ENCODE measurements at regions not wholly inside any gene's neighbourhood (a gene's known extent, or its start where the extent isn't known, plus 50 kb on each side); places are given as distances from the start of the nearest gene placed in this dataset.
"Not testable (repeated sequence)": the region's sequence is repeated elsewhere in the genome, so short reads cannot be mapped to it uniquely, and the experiment has no call there.

DNA sequence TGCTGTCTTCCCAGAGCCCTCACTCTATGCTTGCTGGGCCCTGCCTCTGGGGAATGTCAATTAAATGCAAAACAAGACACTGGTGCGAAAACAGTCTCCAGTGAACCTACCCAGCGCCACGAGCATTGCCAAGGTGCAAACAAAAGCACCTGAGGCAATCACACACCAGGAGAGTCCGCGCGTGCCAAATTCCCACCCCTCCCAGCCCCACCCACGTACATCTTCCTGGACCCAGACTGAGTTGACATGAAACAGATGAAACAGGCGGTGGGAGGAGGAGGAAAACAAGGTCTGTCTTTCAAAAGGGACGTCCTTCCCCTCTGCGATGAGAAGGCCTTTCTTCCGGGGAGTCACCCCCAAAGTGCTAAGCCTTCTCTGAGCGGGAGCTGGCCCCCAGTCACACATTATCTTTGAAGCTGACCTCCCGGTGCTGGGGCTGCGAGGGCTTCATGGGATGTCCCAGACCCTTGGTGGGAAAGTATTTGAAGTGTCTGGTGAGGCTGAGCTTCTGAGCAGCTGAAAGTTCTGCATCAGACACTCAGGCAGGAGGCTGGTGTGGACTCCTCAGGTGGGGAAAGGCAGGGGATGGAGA is 200.4 kb downstream of the AXIN2 start:
- no peak for DNase-seq

GRCh38 chr17:65359016-65359415 is 202.4 kb downstream of the AXIN2 start:
- peak; percentile 90 for DNase-seq

DNA sequence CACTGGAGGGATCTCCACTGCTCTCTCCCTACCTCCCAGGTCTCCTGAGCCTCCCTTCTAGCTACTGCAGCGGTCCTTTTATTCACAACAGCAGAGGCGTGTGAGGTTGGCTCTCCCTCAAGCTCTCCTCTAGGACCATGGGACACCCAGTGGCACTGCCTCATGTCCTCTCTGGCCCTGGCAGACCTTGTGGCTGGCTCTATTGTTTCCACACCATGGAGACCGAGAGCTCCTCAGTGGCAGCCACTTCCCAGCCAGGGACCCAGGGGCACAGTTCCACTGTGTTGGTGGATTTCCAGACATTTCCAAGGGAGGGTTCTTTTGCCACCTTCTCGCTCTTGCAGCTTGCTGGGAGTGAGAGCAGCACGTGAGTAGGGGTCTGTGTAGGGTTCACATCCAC is 204.9 kb downstream of the AXIN2 start:
- no peak for DNase-seq

GRCh38 chr17:65355246-65355645 is 206.2 kb downstream of the AXIN2 start:
- DNase-seq: no peak

GRCh38 chr17:65349916-65350315 is 211.5 kb downstream of the AXIN2 start:
- DNase-seq: no peak

- DNase-seq: no peak
Observed at GRCh38 chr17:65346166-65346565, 209.0 kb downstream of the RGS9 start.

DNA sequence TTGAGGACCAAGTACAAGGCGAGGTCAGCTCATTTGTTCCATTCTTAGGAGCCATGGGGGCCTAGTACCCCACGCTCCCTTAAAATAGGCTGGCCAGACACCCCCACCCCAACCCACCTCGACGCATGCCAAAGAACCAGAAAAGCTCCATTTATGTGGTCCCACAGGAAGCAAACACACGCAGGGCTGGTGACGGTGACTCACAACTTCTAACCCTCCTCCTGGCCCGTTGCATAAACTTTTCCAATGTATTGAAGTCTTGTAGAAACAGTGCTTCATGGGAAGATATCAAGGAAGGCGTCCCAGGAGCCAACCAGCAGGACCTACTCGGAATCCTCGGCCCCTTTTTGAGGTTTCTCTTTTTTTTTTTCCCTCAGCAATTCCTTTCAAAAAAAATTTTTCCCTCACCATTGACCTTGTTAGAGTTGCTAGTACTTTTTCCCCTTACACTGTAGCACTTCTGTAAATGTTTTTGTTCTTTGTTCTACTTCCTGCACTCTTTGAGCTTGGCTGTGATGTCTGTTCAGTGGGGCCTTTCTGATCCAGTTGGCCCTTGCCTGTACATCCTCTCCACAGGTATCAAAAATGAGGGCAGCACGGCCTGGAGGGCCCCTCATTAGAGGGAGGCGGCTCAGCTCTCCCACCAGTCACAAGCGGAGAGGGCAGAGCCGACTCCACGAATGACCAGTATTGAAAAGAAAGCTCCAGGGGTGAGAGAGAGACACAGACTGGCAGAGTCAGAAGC is 208.3 kb downstream of the RGS9 start:
- DNase-seq: peak; percentile 51

DNA sequence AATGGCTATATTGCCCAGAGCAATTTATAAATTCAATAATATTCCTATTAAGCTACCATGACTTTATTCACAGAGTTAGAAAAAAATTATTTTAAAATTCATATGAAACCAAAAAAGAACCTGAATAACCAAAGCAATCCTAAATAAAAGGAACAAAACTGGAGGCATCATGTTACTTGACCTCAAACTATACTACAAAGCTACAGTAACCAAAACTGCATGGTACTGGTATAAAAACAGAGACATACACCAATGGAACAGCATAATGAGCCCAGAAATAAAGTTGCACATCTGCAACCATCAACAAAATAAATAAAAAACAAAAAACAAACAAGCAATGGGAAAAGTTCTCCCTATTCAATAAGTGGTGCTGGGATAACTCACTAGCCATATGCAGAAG is 203.2 kb downstream of the RGS9 start:
- DNase-seq: no peak

DNA sequence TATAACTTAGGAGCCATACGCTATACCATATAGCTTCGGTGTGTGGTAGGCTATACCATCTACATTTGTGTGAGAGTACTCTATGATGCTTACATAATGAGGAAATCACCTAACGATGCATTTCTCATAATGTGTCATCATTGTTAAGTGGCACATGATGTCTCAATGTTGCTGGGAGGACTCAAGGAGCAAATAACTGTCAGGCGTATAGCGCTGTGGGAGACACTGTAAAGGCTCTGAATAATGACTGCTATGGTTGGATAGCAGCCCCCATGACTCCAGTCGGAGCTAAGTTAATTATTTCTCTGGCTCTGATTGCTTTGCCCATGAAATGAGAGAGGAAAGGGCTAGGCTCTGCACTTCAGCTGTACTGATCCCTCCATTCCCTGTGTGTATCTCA is 197.2 kb downstream of the RGS9 start:
- DNase-seq: no peak

DNA sequence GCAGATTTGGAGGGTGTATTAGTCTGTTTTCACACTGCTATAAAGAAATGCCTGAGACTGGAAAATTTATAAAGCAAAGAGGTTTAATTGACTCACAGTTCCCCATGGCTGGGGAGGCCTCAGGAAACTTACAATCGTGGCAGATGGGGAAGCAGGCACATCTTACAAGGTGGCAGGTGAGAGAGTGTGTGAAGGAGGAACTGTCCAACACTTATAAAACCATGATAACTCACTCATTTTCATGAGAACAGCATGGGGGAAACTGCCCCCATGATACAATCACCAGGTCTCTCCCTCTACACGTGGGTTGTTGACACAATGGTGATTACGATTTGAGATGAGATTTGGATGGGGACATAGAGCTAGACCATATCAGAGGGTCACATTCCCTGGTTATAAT is 195.6 kb downstream of the RGS9 start:
- DNase-seq: no peak

DNA sequence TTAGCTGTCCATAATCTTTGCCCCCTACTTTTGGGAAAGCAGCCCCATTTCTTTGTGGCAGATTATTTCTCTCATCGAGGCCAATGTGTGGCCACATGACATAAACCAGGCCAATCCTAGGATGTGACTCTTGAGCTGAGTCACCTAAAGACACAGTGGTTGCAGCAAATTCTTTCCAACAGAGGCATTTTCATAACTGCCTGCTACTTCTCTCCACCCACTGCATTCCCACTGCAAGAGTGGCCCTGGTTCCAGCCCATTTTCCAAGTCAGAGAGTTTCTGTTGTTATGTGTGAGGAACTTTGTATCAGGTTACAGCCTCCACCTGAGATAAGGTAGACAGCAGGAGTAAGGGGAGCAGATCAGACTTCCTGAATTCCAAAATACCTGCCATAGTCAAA is 195.2 kb downstream of the RGS9 start:
- DNase-seq: peak; percentile 31

- DNase-seq: no peak
Observed at GRCh38 chr17:65328567-65328966, 191.4 kb downstream of the RGS9 start.

GRCh38 chr17:65324611-65325342 is 187.6 kb downstream of the RGS9 start:
- no peak for DNase-seq

DNA sequence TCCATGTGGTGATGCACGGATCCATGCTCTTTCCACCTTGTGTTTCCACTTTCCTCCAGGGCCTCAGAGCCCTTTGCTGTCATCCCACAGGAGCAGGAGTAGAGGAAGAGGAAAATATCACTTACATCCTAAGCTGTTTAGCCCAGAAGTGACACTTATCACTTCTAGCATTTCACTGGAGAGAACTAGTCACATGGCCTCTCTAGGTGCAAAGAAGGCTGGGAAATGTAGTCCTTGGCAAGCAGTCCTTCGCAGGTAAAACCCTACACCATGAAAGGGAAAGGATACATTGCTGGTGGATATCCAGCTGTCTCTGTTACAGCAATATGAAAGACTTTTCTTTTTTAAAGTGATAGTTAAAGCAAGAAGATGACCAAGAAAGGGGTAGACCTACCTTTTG is 185.9 kb downstream of the RGS9 start:
- no peak for DNase-seq

DNA sequence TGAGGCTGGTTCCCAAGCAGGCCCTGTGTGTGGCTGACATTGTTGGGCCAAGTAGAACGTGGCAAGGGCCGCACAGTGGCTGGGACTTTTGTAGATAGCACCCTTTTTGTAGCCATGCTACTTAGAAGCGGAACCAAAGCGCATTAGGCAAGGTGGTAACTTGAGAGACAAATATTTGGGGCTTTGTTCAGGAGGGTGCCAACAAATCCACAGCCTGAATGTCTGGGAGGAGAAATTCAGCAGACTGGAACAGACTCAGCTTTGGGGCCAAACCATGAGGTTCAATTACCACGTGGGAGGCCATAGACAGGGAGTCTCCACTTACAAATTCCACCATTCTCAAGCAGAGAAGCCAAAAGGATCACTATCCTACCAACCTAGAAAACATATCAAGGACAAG is 183.7 kb downstream of the RGS9 start:
- no peak for DNase-seq

GRCh38 chr17:65314212-65314611 is 177.0 kb downstream of the RGS9 start:
- no peak for DNase-seq

GRCh38 chr17:65312718-65313377 is 175.7 kb downstream of the RGS9 start:
- DNase-seq: no peak

GRCh38 chr17:65311261-65311660 is 174.1 kb downstream of the RGS9 start:
- no peak for DNase-seq

- no peak for DNase-seq
Observed at GRCh38 chr17:65307961-65308316, 170.8 kb downstream of the RGS9 start.

- no peak for DNase-seq
Observed at GRCh38 chr17:65307081-65307960, 170.2 kb downstream of the RGS9 start.

DNA sequence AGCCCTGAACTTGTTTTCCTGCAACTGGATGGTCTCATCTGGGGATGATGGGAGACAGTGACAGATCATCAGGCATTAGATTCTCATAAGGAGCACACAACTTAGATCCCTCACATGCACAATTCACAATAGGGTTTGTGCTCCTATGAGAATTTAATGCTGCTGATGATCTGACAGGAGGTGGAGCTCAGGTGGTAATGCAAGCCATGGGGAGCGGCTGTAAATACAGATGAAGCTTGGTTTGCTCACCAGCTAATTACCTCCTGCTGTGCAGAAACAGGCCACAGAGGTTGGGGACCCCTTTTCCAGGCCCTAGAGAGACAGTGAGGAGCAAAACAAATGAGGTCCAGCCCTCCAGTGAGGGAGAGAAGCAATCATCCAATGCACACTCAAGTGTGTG is 168.6 kb downstream of the RGS9 start:
- no peak for DNase-seq

- DNase-seq: no peak
Observed at GRCh38 chr17:65305116-65305515, 167.9 kb downstream of the RGS9 start.

DNA sequence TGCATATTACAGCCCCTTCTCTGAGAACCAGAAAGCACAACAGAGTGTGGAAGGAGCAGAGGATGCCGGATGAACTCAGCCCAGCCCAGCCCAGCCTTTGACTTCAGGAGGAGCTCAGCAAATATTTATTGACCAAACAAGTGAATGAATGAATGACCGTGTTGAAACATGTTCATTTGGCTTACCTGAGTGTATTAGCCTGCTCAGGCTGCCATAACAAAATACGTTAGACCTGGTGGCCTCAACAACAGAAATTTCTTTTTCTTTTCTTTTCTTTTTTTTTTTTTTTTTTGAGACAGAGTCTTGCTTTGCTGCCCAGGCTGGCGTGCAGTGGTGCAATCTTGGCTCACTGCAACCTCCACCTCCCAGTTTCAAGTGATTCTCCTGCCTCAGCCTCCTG is 164.7 kb downstream of the RGS9 start:
- DNase-seq: not testable (repeated sequence)
